NCI-H1092 (cell line): ENCODE measurements at regions not wholly inside any gene's neighbourhood (a gene's known extent, or its start where the extent isn't known, plus 50 kb on each side); places are given as distances from the start of the nearest gene placed in this dataset.

Experiments used
- DNase-seq: peaks from one replicate; lab custom pipeline; 2025; lab: John Stamatoyannopoulos, UW

- DNase-seq = peak; percentile 49
Observed at GRCh38 chr10:77710759-77711682, 73.4 kb upstream of the KCNMA1 start.

DNA sequence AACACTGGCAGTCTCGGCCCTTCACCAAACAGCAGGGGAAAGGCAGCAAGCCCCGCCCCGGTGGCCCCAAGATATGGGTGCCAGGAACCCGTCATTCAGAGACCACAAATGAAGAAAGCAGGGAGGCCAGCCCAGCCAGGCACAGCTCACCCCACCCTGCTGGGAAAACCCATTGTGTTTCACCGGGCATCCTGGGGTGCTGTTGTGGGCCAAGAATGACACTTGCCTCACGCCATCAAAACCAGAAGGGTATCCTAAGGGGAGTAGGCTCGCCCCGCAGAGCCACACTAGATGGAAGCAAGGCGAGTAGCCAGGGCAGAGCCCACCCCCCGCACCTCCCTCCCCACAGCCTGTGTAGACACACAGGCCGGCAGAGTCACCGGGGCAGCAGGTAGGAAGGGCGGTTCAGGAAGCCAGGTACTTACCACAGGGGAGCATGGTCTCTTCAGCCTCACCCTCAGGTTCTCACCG is 72.5 kb upstream of the KCNMA1 start:
- no peak for DNase-seq

DNA sequence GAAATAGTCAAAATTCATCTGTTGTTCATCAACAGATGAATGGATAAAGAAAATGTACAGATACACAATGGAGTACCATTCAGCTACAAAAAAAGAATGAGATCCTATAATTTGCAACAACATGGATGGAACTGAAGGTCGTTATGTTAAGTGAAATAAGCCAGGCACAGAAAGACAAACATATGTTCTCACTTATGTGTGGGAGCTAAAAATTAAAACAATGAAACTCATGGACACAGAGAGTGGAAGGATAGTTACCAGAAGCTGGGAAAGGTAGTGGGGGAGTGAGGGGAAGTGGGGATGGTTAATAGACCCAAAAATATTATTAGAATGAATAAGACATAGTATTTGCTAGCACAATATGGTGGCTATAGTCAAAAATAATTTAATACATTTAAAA is 70.0 kb upstream of the KCNMA1 start:
- DNase-seq = no peak

- DNase-seq = no peak
Observed at GRCh38 chr10:77702166-77702565, 64.6 kb upstream of the KCNMA1 start.

DNA sequence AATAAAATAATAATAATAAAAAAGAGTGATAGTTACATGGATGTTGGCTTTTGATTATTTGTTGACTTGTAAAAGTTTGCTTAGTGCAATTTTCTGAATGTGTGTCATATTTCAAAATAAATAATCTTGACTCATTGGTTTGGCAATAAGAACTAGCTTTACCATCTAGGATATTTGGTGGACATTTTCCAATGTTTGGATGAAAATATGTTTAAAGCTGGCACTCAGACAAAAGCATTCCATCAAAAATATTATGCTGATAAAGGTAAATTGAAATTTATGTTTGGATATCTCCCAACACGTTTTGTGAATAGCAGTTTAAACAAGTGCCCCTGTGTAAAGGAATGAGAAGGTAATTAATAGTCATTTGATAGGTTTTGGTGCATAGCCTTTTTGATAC is 62.5 kb upstream of the KCNMA1 start:
- no peak for DNase-seq

DNA sequence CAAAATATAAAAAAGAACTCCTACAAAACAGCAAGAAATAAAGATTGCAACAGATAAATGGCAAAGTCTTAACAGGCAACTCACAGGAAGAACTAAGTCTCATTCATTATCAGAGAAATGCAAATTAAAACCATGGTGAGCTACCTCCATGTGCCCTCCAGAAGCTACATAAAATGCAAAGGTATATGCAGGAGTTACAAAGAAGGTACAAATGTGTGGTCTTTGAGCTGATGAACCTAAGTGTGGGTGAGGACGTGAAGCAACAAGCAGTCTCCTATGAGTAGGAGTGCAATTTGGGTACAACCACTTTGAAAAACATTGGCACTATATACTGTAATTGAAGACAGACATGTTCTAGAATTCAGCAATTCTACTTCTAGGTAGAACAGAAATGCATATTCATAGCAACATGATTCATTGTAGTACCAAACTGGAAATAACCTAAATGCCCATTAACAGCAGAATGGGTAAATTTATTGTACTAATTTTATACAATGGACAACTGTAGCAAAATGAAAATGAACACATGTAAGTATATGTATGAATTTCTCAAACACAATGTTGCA is 61.6 kb upstream of the KCNMA1 start:
- no peak for DNase-seq

DNA sequence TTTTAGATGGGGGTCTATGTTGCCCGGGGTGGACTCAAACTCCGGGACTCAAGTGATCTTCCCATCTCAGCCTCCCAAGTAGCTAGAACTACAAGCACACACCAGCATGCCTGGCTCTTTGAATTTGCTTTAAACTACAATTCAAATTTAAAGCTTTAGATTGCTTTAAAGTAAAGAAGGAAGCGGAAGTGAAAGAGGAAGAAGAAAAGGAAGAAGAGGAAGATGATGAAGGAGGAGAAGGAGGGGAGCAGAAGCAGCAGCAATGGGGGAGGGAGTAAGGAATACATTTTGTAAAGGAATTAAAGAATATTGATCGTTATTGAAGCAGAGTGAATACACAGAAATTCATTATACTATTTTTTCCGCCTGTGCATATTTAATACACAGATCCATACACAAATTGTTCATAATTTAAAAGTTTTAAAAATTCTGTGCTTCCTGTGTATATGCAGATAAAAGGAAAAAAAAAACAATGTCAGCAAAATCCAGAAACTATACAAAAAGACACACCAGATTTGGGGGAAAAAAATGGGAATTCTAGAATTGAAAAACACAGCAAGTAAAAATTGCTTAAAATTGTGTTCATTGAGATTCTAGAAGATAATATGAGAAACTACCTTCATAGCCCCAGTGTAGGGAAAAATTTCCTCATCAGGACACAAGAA is 60.8 kb upstream of the KCNMA1 start:
- DNase-seq = no peak

DNA sequence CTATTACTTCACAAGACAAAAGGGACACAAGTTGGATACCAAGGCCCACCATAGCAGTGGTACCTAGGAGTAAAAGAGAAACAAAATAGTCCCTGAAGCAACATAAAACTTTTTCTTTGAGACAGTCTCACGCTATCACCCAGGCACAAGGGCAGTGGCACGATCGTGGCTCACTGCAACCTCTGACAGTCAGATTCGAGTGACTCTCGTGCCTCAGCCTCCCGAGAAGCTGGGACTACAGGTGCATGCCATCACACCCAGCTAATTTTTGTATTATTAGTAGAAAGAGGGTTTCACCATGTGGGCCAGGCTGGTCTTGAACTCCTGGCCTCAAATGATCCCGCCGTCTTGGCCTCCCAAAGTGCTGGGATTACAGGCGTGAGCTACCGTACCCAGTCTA is 59.0 kb upstream of the KCNMA1 start:
- DNase-seq = no peak

DNA sequence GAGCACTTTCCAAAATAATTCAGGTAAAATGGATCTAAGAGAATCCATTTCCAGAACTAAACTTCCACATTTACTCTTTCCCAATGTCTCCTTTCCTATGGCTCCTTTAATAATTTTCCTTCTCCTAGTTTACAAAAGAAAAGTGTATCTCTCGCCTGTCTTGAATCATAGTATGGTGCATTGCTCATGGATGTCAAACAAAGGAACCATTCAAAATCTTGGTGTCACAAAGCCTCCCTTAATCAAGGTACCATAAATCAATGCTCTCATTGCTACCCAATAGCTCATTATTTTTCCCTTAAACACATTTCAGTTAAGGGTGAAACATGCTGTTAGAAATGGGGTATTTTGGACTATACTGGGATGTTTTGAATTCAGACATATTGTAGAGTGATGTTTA is 57.6 kb upstream of the KCNMA1 start:
- no peak for DNase-seq

GRCh38 chr10:77692782-77693181 is 55.2 kb upstream of the KCNMA1 start:
- DNase-seq = no peak

DNA sequence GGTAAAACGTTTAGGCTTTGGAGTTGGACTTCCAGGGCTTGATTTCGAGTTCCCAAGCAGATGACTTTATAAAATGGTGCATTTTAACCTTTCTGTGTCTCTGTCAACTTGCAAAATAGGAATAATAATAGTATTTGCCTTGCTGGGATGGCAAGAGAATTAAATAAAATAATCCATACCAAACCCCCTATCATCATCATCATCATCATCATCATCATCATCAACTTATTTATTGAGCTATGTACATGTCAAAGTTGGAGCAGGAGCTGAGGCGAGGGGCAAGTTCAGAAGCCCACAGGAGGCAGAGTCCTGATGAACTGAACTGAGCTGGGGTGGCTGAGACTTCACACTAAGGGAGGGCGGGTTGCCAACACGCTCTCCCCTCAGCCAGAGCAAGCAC is 51.7 kb upstream of the KCNMA1 start:
- peak; percentile 30 for DNase-seq

DNA sequence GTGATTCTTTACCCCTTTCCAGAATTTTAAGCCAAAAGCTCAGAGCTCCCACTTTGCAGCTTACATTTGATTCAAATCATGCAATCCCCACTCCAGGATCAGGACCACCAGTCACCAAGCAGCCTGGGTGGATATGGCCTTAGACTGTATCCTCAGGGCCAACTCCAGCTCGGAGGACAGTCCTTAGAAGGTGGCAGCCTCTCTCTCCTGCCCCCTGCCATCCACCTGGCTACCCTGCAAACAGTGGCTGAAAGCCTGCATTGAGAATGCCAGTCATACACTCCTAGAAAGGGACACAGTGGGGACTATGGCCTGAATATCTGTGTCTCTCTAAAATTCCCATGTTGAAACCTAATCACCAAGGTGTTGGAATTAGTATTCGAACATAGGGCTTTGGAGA is 50.0 kb upstream of the KCNMA1 start:
- DNase-seq = no peak
